Colon (tissue), 2 donors: ENCODE measurements at regions not wholly inside any gene's neighbourhood (a gene's known extent, or its start where the extent isn't known, plus 50 kb on each side); places are given as distances from the start of the nearest gene placed in this dataset.
A peak's percentile ranks its signal among the peaks of the same experiment; 100 is the strongest.

Experiments used
- FAIRE-seq: peaks from 2 replicates; lab custom pipeline; 2012; peaks lifted over from hg19 to GRCh38; lab: Jason Lieb, UNC
- donor health status: control.
- donor health status: control.

- FAIRE-seq = no peak
These were observed 86.6 kb upstream of the NEO1 start for GRCh38 chr15:72965671-72966070.

GRCh38 chr15:72964542-72964941 lies 87.7 kb upstream of the NEO1 start:
- FAIRE-seq = no peak

GRCh38 chr15:72964135-72964534 lies 88.1 kb upstream of the NEO1 start:
- FAIRE-seq = no peak

GRCh38 chr15:72962054-72962702 lies 90.1 kb upstream of the NEO1 start:
- FAIRE-seq = no peak

GRCh38 chr15:72961346-72961745 lies 90.9 kb upstream of the NEO1 start:
- FAIRE-seq = no peak

GRCh38 chr15:72958634-72959033 lies 93.6 kb upstream of the NEO1 start:
- no peak for FAIRE-seq

GRCh38 chr15:72953306-72953705 lies 99.0 kb upstream of the NEO1 start:
- no peak for FAIRE-seq

- FAIRE-seq = no peak
These were observed 100.1 kb upstream of the NEO1 start for GRCh38 chr15:72952151-72952550.

GRCh38 chr15:72948662-72949061 lies 103.6 kb upstream of the NEO1 start:
- FAIRE-seq = peak; percentile 60

GRCh38 chr15:72947709-72948108 lies 104.6 kb upstream of the NEO1 start:
- no peak for FAIRE-seq

GRCh38 chr15:72944565-72944964 lies 107.7 kb upstream of the NEO1 start:
- no peak for FAIRE-seq

GRCh38 chr15:72940229-72940622 lies 112.0 kb upstream of the NEO1 start:
- FAIRE-seq = no peak

GRCh38 chr15:72939514-72940228 lies 112.6 kb upstream of the NEO1 start:
- no peak for FAIRE-seq

GRCh38 chr15:72936691-72937679 lies 115.3 kb upstream of the NEO1 start:
- FAIRE-seq = no peak

- no peak for FAIRE-seq
These were observed 116.0 kb upstream of the NEO1 start for GRCh38 chr15:72936237-72936636.

GRCh38 chr15:72935521-72935920 lies 116.7 kb upstream of the NEO1 start:
- FAIRE-seq = no peak

- no peak for FAIRE-seq
These were observed 117.3 kb upstream of the NEO1 start for GRCh38 chr15:72934921-72935320.

- no peak for FAIRE-seq
These were observed 118.3 kb upstream of the NEO1 start for GRCh38 chr15:72933976-72934375.

- FAIRE-seq = no peak
These were observed 119.8 kb upstream of the NEO1 start for GRCh38 chr15:72932472-72932871.

- no peak for FAIRE-seq
These were observed 124.8 kb upstream of the NEO1 start for GRCh38 chr15:72927451-72927850.

- FAIRE-seq = no peak
These were observed 126.6 kb upstream of the NEO1 start for GRCh38 chr15:72925661-72926060.

GRCh38 chr15:72923289-72923688 lies 129.0 kb upstream of the NEO1 start:
- no peak for FAIRE-seq

GRCh38 chr15:72920551-72920950 lies 131.7 kb upstream of the NEO1 start:
- FAIRE-seq = no peak
